Transverse colon (tissue), 4 donors: ENCODE measurements at regions not wholly inside any gene's neighbourhood (a gene's known extent, or its start where the extent isn't known, plus 50 kb on each side); places are given as distances from the start of the nearest gene placed in this dataset.

Source experiments
- DNase-seq: peaks from one replicate; pipeline ENCODE4 v3.0.0-alpha.2; 2019
- H3K27ac ChIP-seq, 4 donors: fragments of 200-600 bp; sonication (generic); 2 replicates each; pipeline ENCODE4 v1.5.1; 2016 to 2018; ENCODE audit warnings: inconsistent platforms in 4 of 4
- H3K27me3 ChIP-seq: fragments of 200-600 bp; sonication (generic); 2 replicates; pipeline ENCODE4 v1.5.1; 2017; ENCODE audit warnings: inconsistent platforms
- H3K36me3 ChIP-seq, 4 donors: fragments of 200-600 bp; sonication (generic); 2 replicates each; pipeline ENCODE4 v1.5.1; 2017 to 2019; ENCODE audit warnings: inconsistent platforms in 4 of 4
- H3K4me1 ChIP-seq, 4 donors: fragments of 200-600 bp; sonication (generic); 2 replicates each; pipeline ENCODE4 v1.5.1; 2017 to 2020; ENCODE audit warnings: inconsistent platforms in 4 of 4
- H3K4me3 ChIP-seq, 4 donors: fragments of 200-600 bp; sonication (generic); 1 replicate in 1 of 4; 2 replicates in 3 of 4; pipeline versions ENCODE4 v1.5.1 to v1.6.1; 2017 to 2019; ENCODE audit warnings: inconsistent platforms in 4 of 4
- H3K9me3 ChIP-seq, 2 donors: fragments of 200-600 bp; sonication (generic); 2 replicates each; pipeline ENCODE4 v1.5.1; 2017 to 2019; ENCODE audit warnings: inconsistent platforms in 2 of 2
- EP300 ChIP-seq: sonication (generic); formaldehyde crosslinking; IDR thresholded peaks from one replicate; pipeline ENCODE4 v1.6.1; 2017; ENCODE audit warnings: antibody characterized with exemption, low read depth
- POLR2A ChIP-seq: fragments of 450-650 bp; IDR thresholded peaks from one replicate; pipeline ENCODE4 v1.6.1; 2016; ENCODE audit warnings: antibody characterized with exemption, mild to moderate bottlenecking, moderate library complexity
- POLR2AphosphoS5 ChIP-seq, 3 donors: sonication (generic); formaldehyde crosslinking; IDR thresholded peaks; one replicate each; pipeline ENCODE4 v1.6.1; 2016; ENCODE audit warnings: antibody characterized with exemption in 3 of 3
- WGBS, 2 donors: methylation state at CpG; one replicate each; pipeline ENCODE4 v1.1.5; 2018; ENCODE audit warnings: low coverage in 1 of 2; 5-methylcytosine and 5-hydroxymethylcytosine counted together
- in situ Hi-C, 4 donors: fragments of 200-750 bp; cut with MboI; loops; one replicate each; pipeline versions ENCODE4 v1.15.0 to v1.15.1; 2017; ENCODE audit warnings: low sequenced_read_pairs in 3 of 4, low pct_ligation_motif_present in 1 of 4, low pct_unique_long_range_greater_than_20kb in 1 of 4
- intact Hi-C: fragments of 100-400 bp; cut with DNase I; formaldehyde crosslinking; loops from one replicate; pipeline ENCODE4 v1.15.1; 2023; ENCODE audit warnings: low total_unique reads
- TF ChIP-seq, protein P1 (sequence below), 5 experiments: fragments of 200-600 bp in 3 of 5; fragments of 450-650 bp in 2 of 5; sonication (generic) in 3 of 5; IDR thresholded peaks; 1 replicate in 2 of 5; 2 replicates in 3 of 5; pipeline ENCODE4 v1.5.1; 2016 to 2017; ENCODE audit warnings: antibody characterized with exemption in 5 of 5, inconsistent platforms in 3 of 5, mild to moderate bottlenecking in 2 of 5, moderate library complexity in 1 of 5

DNA sequence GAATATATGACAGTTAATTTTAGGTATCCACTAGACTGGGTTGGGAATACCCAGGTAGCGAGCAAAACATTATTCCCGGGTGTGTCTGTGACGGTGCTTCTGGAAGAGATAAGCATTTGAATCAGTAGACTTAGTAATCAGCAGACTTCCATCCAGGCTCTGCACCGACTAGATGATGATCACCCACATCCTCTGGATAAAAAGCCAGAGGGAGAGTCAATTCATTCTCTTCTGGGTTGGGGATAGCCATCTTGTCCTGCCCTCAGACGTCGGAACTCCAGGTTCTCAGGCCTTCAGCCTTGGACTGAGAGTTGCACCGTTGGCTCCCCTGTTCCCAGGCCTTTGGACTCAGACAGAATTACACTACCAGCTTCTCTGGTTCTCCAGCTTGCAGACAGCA, 168.0 kb downstream of the PHLDA1 start:
- DNase-seq, result no peak
- H3K27me3 ChIP-seq, result no peaks in the 10 kb centered on the region
- no peaks in the 10 kb centered on the region for H3K4me1 ChIP-seq
- TF ChIP-seq POLR2AphosphoS5 (IDR thresholded peaks at IDR 0.05) (no peak), POLR2A (no peak), EP300 (no peak)
- TF ChIP-seq, protein P1, sequence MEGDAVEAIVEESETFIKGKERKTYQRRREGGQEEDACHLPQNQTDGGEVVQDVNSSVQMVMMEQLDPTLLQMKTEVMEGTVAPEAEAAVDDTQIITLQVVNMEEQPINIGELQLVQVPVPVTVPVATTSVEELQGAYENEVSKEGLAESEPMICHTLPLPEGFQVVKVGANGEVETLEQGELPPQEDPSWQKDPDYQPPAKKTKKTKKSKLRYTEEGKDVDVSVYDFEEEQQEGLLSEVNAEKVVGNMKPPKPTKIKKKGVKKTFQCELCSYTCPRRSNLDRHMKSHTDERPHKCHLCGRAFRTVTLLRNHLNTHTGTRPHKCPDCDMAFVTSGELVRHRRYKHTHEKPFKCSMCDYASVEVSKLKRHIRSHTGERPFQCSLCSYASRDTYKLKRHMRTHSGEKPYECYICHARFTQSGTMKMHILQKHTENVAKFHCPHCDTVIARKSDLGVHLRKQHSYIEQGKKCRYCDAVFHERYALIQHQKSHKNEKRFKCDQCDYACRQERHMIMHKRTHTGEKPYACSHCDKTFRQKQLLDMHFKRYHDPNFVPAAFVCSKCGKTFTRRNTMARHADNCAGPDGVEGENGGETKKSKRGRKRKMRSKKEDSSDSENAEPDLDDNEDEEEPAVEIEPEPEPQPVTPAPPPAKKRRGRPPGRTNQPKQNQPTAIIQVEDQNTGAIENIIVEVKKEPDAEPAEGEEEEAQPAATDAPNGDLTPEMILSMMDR (IDR thresholded peaks at IDR 0.05), result no peak
- H3K36me3 ChIP-seq, result no peaks in the 10 kb centered on the region
- H3K9me3 ChIP-seq, result no peaks in the 10 kb centered on the region
- H3K27ac ChIP-seq, result no peak overlapping the region
- no peak overlapping the region for H3K4me3 ChIP-seq
- in situ Hi-C loops (no loop called here), intact Hi-C loops (no loop called here)
- WGBS, 2 donors, result 57 to 62% methylated on average over 2 to 7 of the region's 7 CpGs

GRCh38 chr12:75862692-75863471, 168.7 kb downstream of the PHLDA1 start:
- intact Hi-C loops (no loop called here), in situ Hi-C loops (no loop called here)
- Histone ChIP-seq H3K4me1 (no peaks in the 10 kb centered on the region), H3K9me3 (no peaks in the 10 kb centered on the region), H3K27me3 (no peaks in the 10 kb centered on the region), H3K36me3 (no peaks in the 10 kb centered on the region), H3K4me3 (no peak overlapping the region), H3K27ac (no peak overlapping the region)
- no peak for DNase-seq
- WGBS, 2 donors, result 29 to 31% methylated on average over 2 of the region's 2 CpGs
- no peak for TF ChIP-seq EP300
- TF ChIP-seq POLR2A, result no peak
- TF ChIP-seq POLR2AphosphoS5 (IDR thresholded peaks at IDR 0.05), result no peak
- TF ChIP-seq, protein P1 (IDR thresholded peaks at IDR 0.05), result no peak

GRCh38 chr12:75859868-75860267, 171.7 kb downstream of the PHLDA1 start:
- DNase-seq, result no peak
- no peaks in the 10 kb centered on the region for H3K9me3 ChIP-seq
- TF ChIP-seq, protein P1 (IDR thresholded peaks at IDR 0.05), result no peak
- TF ChIP-seq POLR2A (no peak), EP300 (no peak), POLR2AphosphoS5 (IDR thresholded peaks at IDR 0.05) (no peak)
- no peak overlapping the region for H3K27ac ChIP-seq
- H3K36me3 ChIP-seq, result no peaks in the 10 kb centered on the region
- H3K4me1 ChIP-seq, result no peaks in the 10 kb centered on the region
- in situ Hi-C loops (no loop called here), intact Hi-C loops (no loop called here)
- H3K4me3 ChIP-seq, result no peak overlapping the region
- WGBS, 2 donors, result 47 to 100% methylated on average over 1 to 2 of the region's 2 CpGs
- no peaks in the 10 kb centered on the region for H3K27me3 ChIP-seq

DNA sequence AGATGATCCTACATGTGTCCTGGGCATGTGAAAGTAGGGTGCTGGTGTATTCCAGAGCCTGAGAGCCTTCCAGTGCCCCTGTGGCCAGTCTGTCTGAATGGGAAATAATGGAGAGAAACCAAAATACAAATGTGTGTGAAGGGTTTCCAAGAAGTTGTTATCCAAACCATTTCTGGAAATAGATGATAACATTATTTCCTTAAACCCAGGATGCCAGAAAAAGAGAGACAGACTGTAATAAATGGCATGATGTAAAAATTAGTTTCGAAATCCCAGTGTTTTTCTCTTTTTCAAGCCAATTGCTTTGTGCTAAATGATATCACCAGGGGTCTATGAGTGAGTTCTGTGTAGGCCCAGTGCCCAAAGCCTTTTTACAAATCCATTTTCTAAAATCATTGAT, 175.3 kb downstream of the PHLDA1 start:
- intact Hi-C loops, result no loop called here
- peaks cover 4% of the 10 kb centered on the region for H3K27me3 ChIP-seq
- H3K9me3 ChIP-seq, result no peaks in the 10 kb centered on the region
- 71 to 78% methylated on average over 1 of the region's 1 CpG for WGBS, 2 donors
- H3K36me3 ChIP-seq, result no peaks in the 10 kb centered on the region
- no peak for TF ChIP-seq POLR2AphosphoS5 (IDR thresholded peaks at IDR 0.05)
- TF ChIP-seq, protein P1 (IDR thresholded peaks at IDR 0.05), result no peak
- no peak for TF ChIP-seq EP300
- TF ChIP-seq POLR2A, result no peak
- H3K4me1 ChIP-seq, result no peaks in the 10 kb centered on the region
- in situ Hi-C loops, result no loop called here
- H3K27ac ChIP-seq, result no peak overlapping the region
- no peak for DNase-seq
- no peak overlapping the region for H3K4me3 ChIP-seq
